ENCODE measurements at regions not wholly inside any gene's neighbourhood (a gene's known extent, or its start where the extent isn't known, plus 50 kb on each side); places are given as distances from the start of the nearest gene placed in this dataset.

- H3K4me3 ChIP-seq (ENCODE audit: low read depth in 2 of 2, low read length in 1 of 2) = no peak overlapping the region
Measured at GRCh38 chr9:129237164-129237611, 59.1 kb upstream of the IER5L start.

GRCh38 chr9:129236441-129237145 lies 58.5 kb upstream of the IER5L start:
- TF ChIP-seq RFX5 (IDR thresholded peaks at IDR 0.05; ENCODE audit: low read length) (no peak), SIN3A (IDR thresholded peaks at IDR 0.05; ENCODE audit: borderline replicate concordance, low read depth, low read length) (no peak), RXRA (IDR thresholded peaks at IDR 0.05; ENCODE audit: borderline replicate concordance, low read depth) (no peak), ELF1 (IDR thresholded peaks at IDR 0.05) (no peak), NRF1 (IDR thresholded peaks at IDR 0.05; ENCODE audit: low read depth, low read length) (no peak), NFIC (IDR thresholded peaks at IDR 0.05; ENCODE audit: borderline replicate concordance) (no peak), FOXM1 (IDR thresholded peaks at IDR 0.05; ENCODE audit: low read depth) (no peak), USF1 (IDR thresholded peaks at IDR 0.05; ENCODE audit: borderline replicate concordance, low read depth) (no peak), FOXJ3 (CRISPR knock-in tag; IDR thresholded peaks at IDR 0.05) (no peak), YY1 (IDR thresholded peaks at IDR 0.05; ENCODE audit: low read depth) (no peak), EP300 (IDR thresholded peaks at IDR 0.05; ENCODE audit: borderline replicate concordance in 1 of 2, low read depth in 1 of 2, low read length in 1 of 2) (no peak), FOSL2 (IDR thresholded peaks at IDR 0.05; ENCODE audit: borderline replicate concordance, low read depth) (no peak)
- TF ChIP-seq, protein P1, sequence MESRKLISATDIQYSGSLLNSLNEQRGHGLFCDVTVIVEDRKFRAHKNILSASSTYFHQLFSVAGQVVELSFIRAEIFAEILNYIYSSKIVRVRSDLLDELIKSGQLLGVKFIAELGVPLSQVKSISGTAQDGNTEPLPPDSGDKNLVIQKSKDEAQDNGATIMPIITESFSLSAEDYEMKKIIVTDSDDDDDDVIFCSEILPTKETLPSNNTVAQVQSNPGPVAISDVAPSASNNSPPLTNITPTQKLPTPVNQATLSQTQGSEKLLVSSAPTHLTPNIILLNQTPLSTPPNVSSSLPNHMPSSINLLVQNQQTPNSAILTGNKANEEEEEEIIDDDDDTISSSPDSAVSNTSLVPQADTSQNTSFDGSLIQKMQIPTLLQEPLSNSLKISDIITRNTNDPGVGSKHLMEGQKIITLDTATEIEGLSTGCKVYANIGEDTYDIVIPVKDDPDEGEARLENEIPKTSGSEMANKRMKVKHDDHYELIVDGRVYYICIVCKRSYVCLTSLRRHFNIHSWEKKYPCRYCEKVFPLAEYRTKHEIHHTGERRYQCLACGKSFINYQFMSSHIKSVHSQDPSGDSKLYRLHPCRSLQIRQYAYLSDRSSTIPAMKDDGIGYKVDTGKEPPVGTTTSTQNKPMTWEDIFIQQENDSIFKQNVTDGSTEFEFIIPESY (IDR thresholded peaks at IDR 0.05; ENCODE audit: borderline replicate concordance, low read depth) = no peak
- TF ChIP-seq, protein P2, sequence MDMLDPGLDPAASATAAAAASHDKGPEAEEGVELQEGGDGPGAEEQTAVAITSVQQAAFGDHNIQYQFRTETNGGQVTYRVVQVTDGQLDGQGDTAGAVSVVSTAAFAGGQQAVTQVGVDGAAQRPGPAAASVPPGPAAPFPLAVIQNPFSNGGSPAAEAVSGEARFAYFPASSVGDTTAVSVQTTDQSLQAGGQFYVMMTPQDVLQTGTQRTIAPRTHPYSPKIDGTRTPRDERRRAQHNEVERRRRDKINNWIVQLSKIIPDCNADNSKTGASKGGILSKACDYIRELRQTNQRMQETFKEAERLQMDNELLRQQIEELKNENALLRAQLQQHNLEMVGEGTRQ (IDR thresholded peaks at IDR 0.05; ENCODE audit: borderline replicate concordance, low read depth, low read length) = no peak
- ChIA-PET POLR2A (no interaction called here), CTCF (interaction anchor here (0.6 kb wide), 1 partner anchor 31 kb away, joined by 3 read pairs; no protein-coding TSS in a partner anchor)
- Histone ChIP-seq H2AFZ (ENCODE audit: low read depth) (peak overlapping the region; percentile 88; the same call in 1 of the 2 replicates), H3K9ac (no peak overlapping the region), H4K20me1 (ENCODE audit: insufficient read depth) (no peaks in the 10 kb centered on the region), H3K4me3 (ENCODE audit: low read depth in 2 of 2, low read length in 1 of 2) (no peak overlapping the region), H3K9me3 (no peaks in the 10 kb centered on the region), H3K36me3 (replicated peaks in 1 of 2; ENCODE audit: control insufficient read depth in 1 of 2, insufficient read depth in 2 of 2, low read length in 1 of 2) (no peaks in the 10 kb centered on the region), H3K4me2 (peak overlapping the region; percentile 71), H3K27ac (ENCODE audit: low read depth in 2 of 2, low read length in 1 of 2) (no peak overlapping the region), H3K27me3 (ENCODE audit: insufficient read depth) (no peaks in the 10 kb centered on the region), H3K4me1 (ENCODE audit: control insufficient read depth in 1 of 2, insufficient read depth in 2 of 2, low read depth in 1 of 2, low read length in 1 of 2) (0 out of 4 replicates have a peak, but pooled peaks cover 0 to 5% of the 10 kb centered on the region in 2 experiments), H3F3A (replicated peaks; ENCODE audit: insufficient read depth) (no peaks in the 10 kb centered on the region), H3K9me2 (no peaks in the 10 kb centered on the region), H3K79me2 (ENCODE audit: insufficient read depth) (no peaks in the 10 kb centered on the region)
- no peak for DNase-seq
- WGBS (ENCODE audit: low lambda C conversion rate) = 79% methylated on average over 13 of the region's 15 CpGs

More at GRCh38 chr9:129237164-129237611, 59.1 kb upstream of the IER5L start:
- no peak for DNase-seq
- CTCF ChIA-PET = interaction anchor here (0.6 kb wide), 1 partner anchor 657 kb away, joined by 3 read pairs; no protein-coding TSS in a partner anchor
- Histone ChIP-seq H3K9ac (no peak overlapping the region), H3K9me3 (no peaks in the 10 kb centered on the region), H3K36me3 (replicated peaks in 1 of 2; ENCODE audit: control insufficient read depth in 1 of 2, insufficient read depth in 2 of 2, low read length in 1 of 2) (no peaks in the 10 kb centered on the region), H3K9me2 (no peaks in the 10 kb centered on the region), H2AFZ (ENCODE audit: low read depth) (peak overlapping the region; percentile 88; the same call in 1 of the 2 replicates), H3F3A (replicated peaks; ENCODE audit: insufficient read depth) (no peaks in the 10 kb centered on the region), H3K4me2 (peak overlapping the region; percentile 71), H3K79me2 (ENCODE audit: insufficient read depth) (no peaks in the 10 kb centered on the region), H3K27me3 (ENCODE audit: insufficient read depth) (no peaks in the 10 kb centered on the region), H3K27ac (ENCODE audit: low read depth in 2 of 2, low read length in 1 of 2) (no peak overlapping the region), H4K20me1 (ENCODE audit: insufficient read depth) (no peaks in the 10 kb centered on the region), H3K4me1 (ENCODE audit: control insufficient read depth in 1 of 2, insufficient read depth in 2 of 2, low read depth in 1 of 2, low read length in 1 of 2) (0 out of 4 replicates have a peak, but pooled peaks cover 0 to 5% of the 10 kb centered on the region in 2 experiments)
- WGBS (ENCODE audit: low lambda C conversion rate) = 21% methylated on average over 13 of the region's 13 CpGs
- TF ChIP-seq GATA2 (CRISPR knock-in tag; IDR thresholded peaks at IDR 0.05) = no peak
- TF ChIP-seq, protein P3, sequence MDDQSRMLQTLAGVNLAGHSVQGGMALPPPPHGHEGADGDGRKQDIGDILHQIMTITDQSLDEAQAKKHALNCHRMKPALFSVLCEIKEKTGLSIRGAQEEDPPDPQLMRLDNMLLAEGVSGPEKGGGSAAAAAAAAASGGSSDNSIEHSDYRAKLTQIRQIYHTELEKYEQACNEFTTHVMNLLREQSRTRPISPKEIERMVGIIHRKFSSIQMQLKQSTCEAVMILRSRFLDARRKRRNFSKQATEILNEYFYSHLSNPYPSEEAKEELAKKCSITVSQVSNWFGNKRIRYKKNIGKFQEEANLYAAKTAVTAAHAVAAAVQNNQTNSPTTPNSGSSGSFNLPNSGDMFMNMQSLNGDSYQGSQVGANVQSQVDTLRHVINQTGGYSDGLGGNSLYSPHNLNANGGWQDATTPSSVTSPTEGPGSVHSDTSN (IDR thresholded peaks at IDR 0.05) = peak; percentile 86
- TF ChIP-seq GABPA (IDR thresholded peaks at IDR 0.05; ENCODE audit: low read depth) = no peak
- TF ChIP-seq TCF12 (IDR thresholded peaks at IDR 0.05) = peak; percentile 37; the same call in 1 of the 2 replicates
- peak; percentile 82; the same call in 1 of the 2 replicates for TF ChIP-seq FOSL2 (IDR thresholded peaks at IDR 0.05; ENCODE audit: borderline replicate concordance, low read depth)
- TF ChIP-seq NRF1 (IDR thresholded peaks at IDR 0.05; ENCODE audit: low read depth, low read length) = no peak
- peak; percentile 75; the same call in 1 of the 2 replicates for TF ChIP-seq JUND (IDR thresholded peaks at IDR 0.05)
- POLR2A ChIA-PET = no interaction called here
